Cardiac muscle cell (in vitro differentiated cells and primary cell): ENCODE measurements at regions not wholly inside any gene's neighbourhood (a gene's known extent, or its start where the extent isn't known, plus 50 kb on each side); places are given as distances from the start of the nearest gene placed in this dataset.
"Not testable (repeated sequence)": the region's sequence is repeated elsewhere in the genome, so short reads cannot be mapped to it uniquely, and the experiment has no call there.

Experiments used
- DNase-seq, 2 donors: peaks; one replicate each; pipeline versions ENCODE4 v3.0.0 to v3.0.0-alpha.2; 2010 to 2017; ENCODE audit warnings: low read depth in 1 of 2, low spot score in 1 of 2
- H3K27ac ChIP-seq: fragments of 200-600 bp; sonication (generic); 2 replicates; pipeline ENCODE4 v1.5.1; 2016
- H3K27me3 ChIP-seq: fragments of 200-600 bp; sonication (generic); 2 replicates; pipeline ENCODE4 v1.6.0; 2016; ENCODE audit warnings: control low read depth
- H3K36me3 ChIP-seq: fragments of 200-600 bp; sonication (generic); 2 replicates; pipeline ENCODE4 v1.5.1; 2016; ENCODE audit warnings: control low read depth
- H3K4me1 ChIP-seq: fragments of 200-600 bp; sonication (generic); 2 replicates; pipeline ENCODE4 v1.8.1; 2017; ENCODE audit warnings: low read depth, mild to moderate bottlenecking, mixed run types
- H3K4me3 ChIP-seq: fragments of 200-600 bp; sonication (generic); 2 replicates; pipeline ENCODE4 v1.5.1; 2016; ENCODE audit warnings: mild to moderate bottlenecking
- H3K9me3 ChIP-seq: fragments of 200-600 bp; sonication (generic); 2 replicates; pipeline ENCODE4 v1.5.1; 2017; ENCODE audit warnings: low read depth, mild to moderate bottlenecking, control low read depth
- CTCF ChIP-seq: IDR thresholded peaks from 2 replicates; pipeline ENCODE4 v1.5.1; 2012; ENCODE audit warnings: low read depth, mild to moderate bottlenecking, low read length

GRCh38 chr7:65302883-65303282 lies 70.8 kb upstream of the ZNF92 start:
- H3K9me3 ChIP-seq = no peaks in the 10 kb centered on the region
- H3K4me3 ChIP-seq = no peak overlapping the region
- no peak overlapping the region for H3K27ac ChIP-seq
- no peaks in the 10 kb centered on the region for H3K4me1 ChIP-seq
- H3K27me3 ChIP-seq = no peaks in the 10 kb centered on the region
- no peaks in the 10 kb centered on the region for H3K36me3 ChIP-seq
- no peak for DNase-seq
- TF ChIP-seq CTCF = no peak

GRCh38 chr7:65301007-65301406 lies 72.6 kb upstream of the ZNF92 start:
- H3K36me3 ChIP-seq = no peaks in the 10 kb centered on the region
- DNase-seq = no peak
- H3K4me1 ChIP-seq = no peaks in the 10 kb centered on the region
- H3K9me3 ChIP-seq = no peaks in the 10 kb centered on the region
- no peaks in the 10 kb centered on the region for H3K27me3 ChIP-seq
- H3K27ac ChIP-seq = no peak overlapping the region
- no peak overlapping the region for H3K4me3 ChIP-seq
- no peak for TF ChIP-seq CTCF

- no peak for TF ChIP-seq CTCF
- H3K27ac ChIP-seq = no peak overlapping the region
- no peak for DNase-seq
- no peak overlapping the region for H3K4me3 ChIP-seq
- H3K4me1 ChIP-seq = no peaks in the 10 kb centered on the region
- no peaks in the 10 kb centered on the region for H3K36me3 ChIP-seq
- no peaks in the 10 kb centered on the region for H3K9me3 ChIP-seq
- no peaks in the 10 kb centered on the region for H3K27me3 ChIP-seq
Measured at GRCh38 chr7:65295409-65295808, 78.2 kb upstream of the ZNF92 start.

DNA sequence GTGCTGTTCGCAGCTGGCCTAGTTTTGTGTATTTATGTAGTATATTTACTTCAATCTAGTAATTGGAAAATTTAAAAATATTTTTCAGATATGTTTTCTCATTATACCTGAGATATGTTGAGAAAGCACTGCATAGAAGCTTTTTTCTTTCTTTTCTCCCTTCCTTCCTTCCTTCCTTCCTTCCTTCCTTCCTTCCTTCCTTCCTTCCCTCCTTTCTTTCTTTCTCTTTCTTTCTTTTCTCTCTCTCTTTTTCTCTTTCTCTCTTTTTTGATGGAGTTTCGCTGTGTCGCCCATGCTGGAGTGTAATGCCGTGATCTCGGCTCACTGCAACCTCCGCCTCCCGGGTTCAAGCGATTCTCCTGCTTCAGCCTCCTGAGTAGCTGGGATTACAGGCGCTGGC lies 83.3 kb upstream of the ZNF92 start:
- not testable (repeated sequence) for DNase-seq, H3K4me1 ChIP-seq, H3K9me3 ChIP-seq, H3K36me3 ChIP-seq, H3K27ac ChIP-seq, H3K27me3 ChIP-seq, H3K4me3 ChIP-seq

GRCh38 chr7:65287023-65287422 lies 86.6 kb upstream of the ZNF92 start:
- H3K9me3 ChIP-seq = no peaks in the 10 kb centered on the region
- DNase-seq = peak in 1 of 2 donors; percentile 8
- H3K4me3 ChIP-seq = no peak overlapping the region
- no peak overlapping the region for H3K27ac ChIP-seq
- no peak for TF ChIP-seq CTCF
- no peaks in the 10 kb centered on the region for H3K27me3 ChIP-seq
- H3K4me1 ChIP-seq = no peaks in the 10 kb centered on the region
- no peaks in the 10 kb centered on the region for H3K36me3 ChIP-seq

- no peak for DNase-seq
- H3K36me3 ChIP-seq = no peaks in the 10 kb centered on the region
- no peaks in the 10 kb centered on the region for H3K9me3 ChIP-seq
- H3K27ac ChIP-seq = no peak overlapping the region
- TF ChIP-seq CTCF = no peak
- no peaks in the 10 kb centered on the region for H3K4me1 ChIP-seq
- H3K4me3 ChIP-seq = no peak overlapping the region
- no peaks in the 10 kb centered on the region for H3K27me3 ChIP-seq
Measured at GRCh38 chr7:65285906-65286864, 87.5 kb upstream of the ZNF92 start.

GRCh38 chr7:65285241-65285640 lies 88.4 kb upstream of the ZNF92 start:
- H3K9me3 ChIP-seq, H3K27me3 ChIP-seq, H3K27ac ChIP-seq, H3K4me3 ChIP-seq, H3K36me3 ChIP-seq, DNase-seq, H3K4me1 ChIP-seq: not testable (repeated sequence)
